GM21528 (cell line): ENCODE measurements at regions not wholly inside any gene's neighbourhood (a gene's known extent, or its start where the extent isn't known, plus 50 kb on each side); places are given as distances from the start of the nearest gene placed in this dataset.

Experiments used
- ATAC-seq: cut with Tn5 transposase; IDR thresholded peaks from one replicate; pipeline ENCODE4 v1.9.1; 2021; ENCODE audit warnings: mild to moderate bottlenecking, moderate library complexity; ENCODE audit not compliant: unreplicated experiment, low FRiP score

- ATAC-seq: no peak
Observed at GRCh38 chr5:87966213-87966612, 302.4 kb downstream of the TMEM161B start.

- no peak for ATAC-seq
Observed at GRCh38 chr5:87954121-87954520, 314.5 kb downstream of the TMEM161B start.

- ATAC-seq: no peak
Observed at GRCh38 chr5:87951661-87952060, 317.0 kb downstream of the TMEM161B start.

- ATAC-seq: no peak
Observed at GRCh38 chr5:87949676-87950631, 318.7 kb downstream of the TMEM161B start.

GRCh38 chr5:87948486-87948885 is 320.2 kb downstream of the TMEM161B start:
- ATAC-seq: no peak

GRCh38 chr5:87946271-87946670 is 322.4 kb downstream of the TMEM161B start:
- no peak for ATAC-seq

GRCh38 chr5:87945286-87945650 is 323.4 kb downstream of the TMEM161B start:
- no peak for ATAC-seq

- ATAC-seq: no peak
Observed at GRCh38 chr5:87944553-87945285, 323.9 kb downstream of the TMEM161B start.

GRCh38 chr5:87940775-87941174 is 327.9 kb downstream of the TMEM161B start:
- no peak for ATAC-seq

GRCh38 chr5:87936667-87937066 is 332.0 kb downstream of the TMEM161B start:
- ATAC-seq: no peak

- ATAC-seq: no peak
Observed at GRCh38 chr5:87924436-87924835, 344.2 kb downstream of the TMEM161B start.

- ATAC-seq: no peak
Observed at GRCh38 chr5:87916320-87916719, 352.3 kb downstream of the TMEM161B start.

GRCh38 chr5:87912419-87912818 is 356.2 kb downstream of the TMEM161B start:
- ATAC-seq: no peak

- ATAC-seq: no peak
Observed at GRCh38 chr5:87909382-87909781, 359.3 kb downstream of the TMEM161B start.

GRCh38 chr5:87906962-87907361 is 361.7 kb downstream of the TMEM161B start:
- ATAC-seq: no peak

GRCh38 chr5:87900419-87900818 is 368.2 kb downstream of the TMEM161B start:
- no peak for ATAC-seq

- no peak for ATAC-seq
Observed at GRCh38 chr5:87899721-87900131, 368.9 kb downstream of the TMEM161B start.

- ATAC-seq: no peak
Observed at GRCh38 chr5:87899208-87899661, 369.4 kb downstream of the TMEM161B start.

- no peak for ATAC-seq
Observed at GRCh38 chr5:87898574-87898973, 370.1 kb downstream of the TMEM161B start.

GRCh38 chr5:87888139-87888538 is 380.5 kb downstream of the TMEM161B start:
- ATAC-seq: no peak

- no peak for ATAC-seq
Observed at GRCh38 chr5:87887247-87887646, 381.4 kb downstream of the TMEM161B start.
